HG03025 (cell line): ENCODE measurements at regions not wholly inside any gene's neighbourhood (a gene's known extent, or its start where the extent isn't known, plus 50 kb on each side); places are given as distances from the start of the nearest gene placed in this dataset.
A peak's percentile ranks its signal among the peaks of the same experiment; 100 is the strongest.
"Not testable (repeated sequence)": the region's sequence is repeated elsewhere in the genome, so short reads cannot be mapped to it uniquely, and the experiment has no call there.

Source experiments
- ATAC-seq: cut with Tn5 transposase; IDR thresholded peaks from one replicate; pipeline ENCODE4 v1.9.1; 2021; ENCODE audit warnings: mild to moderate bottlenecking, moderate library complexity; ENCODE audit not compliant: unreplicated experiment, low FRiP score

DNA sequence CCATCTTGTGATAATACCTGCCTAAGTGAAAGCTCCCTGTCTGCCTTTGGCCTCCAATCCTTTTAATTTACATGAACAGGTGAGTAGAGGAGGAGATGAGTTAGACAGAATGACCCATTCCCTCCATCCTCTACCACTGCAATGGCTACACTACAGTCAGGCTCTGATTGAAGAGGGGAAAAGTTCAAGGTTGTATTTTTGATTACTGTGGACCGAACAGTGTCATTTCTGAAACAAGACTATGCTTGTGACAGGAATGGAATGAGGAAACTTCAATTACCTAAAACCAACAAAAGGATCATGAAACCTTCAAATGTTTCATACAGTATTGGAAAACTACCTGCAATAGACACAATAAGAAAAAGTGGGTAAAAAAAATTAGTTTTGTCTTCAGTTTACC lies 85.5 kb upstream of the GBE1 start:
- no peak for ATAC-seq

DNA sequence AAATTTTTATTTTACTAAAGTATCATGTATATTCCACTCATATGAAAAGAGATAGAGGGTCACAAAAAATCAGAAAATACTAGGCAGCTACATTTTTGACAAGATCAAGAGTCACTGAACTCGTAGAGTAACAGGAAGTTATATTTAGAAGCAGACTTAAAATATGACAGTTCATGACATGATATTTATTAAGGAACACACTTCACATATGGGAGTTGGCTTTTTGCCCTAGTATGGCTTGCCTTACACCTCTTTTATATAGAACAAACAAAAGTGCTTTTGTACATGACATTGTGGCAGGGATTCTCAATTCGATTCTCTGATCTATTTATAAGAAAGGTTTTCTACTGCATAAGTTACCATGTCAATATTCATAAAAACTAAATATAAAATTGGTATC lies 80.1 kb upstream of the GBE1 start:
- no peak for ATAC-seq

DNA sequence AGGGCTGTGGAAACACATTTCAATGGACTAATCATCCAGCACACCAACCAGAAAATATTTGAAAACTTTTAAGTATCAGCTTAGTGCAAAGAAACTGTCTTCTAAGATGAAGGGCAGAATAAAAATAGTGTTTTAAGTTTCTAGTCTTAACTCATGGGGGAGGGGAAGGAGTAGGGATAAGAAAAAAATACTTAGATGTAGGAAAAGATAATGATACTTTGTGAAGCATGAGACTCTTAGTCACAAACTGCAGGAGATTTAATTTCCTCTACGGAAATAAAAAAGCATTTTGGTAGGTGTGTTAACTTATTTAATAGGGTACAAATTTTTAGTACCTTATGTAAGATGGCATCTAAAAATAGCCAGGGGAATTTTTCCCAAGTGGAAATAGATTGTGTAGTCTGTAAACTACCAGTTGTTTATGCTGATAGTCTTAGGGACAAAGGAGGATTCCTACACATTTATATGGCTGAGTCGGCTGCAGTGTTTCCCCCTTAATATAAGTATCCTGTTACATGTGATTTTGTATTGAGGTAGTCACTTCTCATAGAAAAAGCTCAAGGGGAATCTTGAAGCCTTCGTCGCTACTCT lies 78.2 kb upstream of the GBE1 start:
- ATAC-seq = no peak

DNA sequence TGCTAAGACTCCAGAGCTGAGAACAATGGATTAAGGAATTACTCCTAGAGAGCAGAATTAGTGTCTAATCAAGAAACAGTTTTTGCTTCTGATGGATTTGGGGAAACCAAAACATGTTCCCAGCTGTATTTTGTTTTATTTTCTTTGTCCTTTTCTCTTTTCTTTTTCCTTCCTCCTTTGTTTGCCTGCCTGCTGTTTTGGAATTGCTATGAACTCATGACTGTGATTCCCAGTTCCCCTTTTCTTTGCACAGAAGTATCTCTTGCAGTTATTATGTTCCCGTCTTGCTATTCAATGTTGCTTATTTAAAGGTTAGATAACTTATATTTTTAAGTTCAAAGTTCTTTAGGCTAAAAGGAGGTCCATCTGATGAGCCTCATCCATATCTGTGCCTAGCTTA lies 77.0 kb upstream of the GBE1 start:
- ATAC-seq = no peak

DNA sequence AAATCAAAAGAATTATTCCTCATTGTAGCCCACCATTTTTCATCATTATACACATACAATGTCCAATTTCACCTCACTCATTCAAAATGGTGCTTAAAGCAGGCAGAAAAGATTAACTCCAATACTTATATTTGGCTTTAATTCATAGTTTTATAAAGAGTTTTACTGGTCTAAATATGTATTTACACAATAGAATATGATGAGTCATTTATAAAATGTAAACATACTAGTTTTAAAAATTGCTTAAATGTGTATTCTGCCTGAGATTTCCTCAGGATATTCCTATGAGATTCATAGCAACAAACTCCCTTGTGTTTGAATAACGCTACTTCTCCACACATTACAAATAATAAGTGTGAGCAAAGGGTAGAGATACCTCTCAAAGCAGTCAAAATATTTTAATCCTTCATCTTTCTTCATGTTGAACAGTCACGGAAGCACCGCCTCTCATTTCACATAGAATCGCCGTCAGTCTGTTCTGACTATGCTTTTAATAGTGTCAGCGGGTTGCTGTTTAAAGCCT lies 75.7 kb upstream of the GBE1 start:
- ATAC-seq = no peak

DNA sequence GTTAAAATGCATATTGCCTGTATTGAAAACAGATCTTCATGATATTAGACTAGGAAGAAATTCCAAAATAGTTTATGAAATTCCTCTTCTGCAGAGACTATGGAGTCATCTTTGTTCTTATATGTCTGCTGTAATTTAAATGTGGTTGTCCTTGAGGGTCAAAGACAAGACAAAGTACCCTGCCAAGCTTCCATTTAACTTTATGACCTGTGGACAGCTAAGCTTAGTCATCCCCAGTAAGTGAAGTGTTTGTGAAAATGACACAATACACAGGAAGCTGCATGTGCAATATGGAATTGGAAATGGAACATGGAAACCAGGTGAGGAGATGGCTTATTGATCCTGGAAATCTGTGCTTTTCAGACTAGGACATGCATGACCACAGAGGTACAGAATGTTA lies 68.5 kb upstream of the GBE1 start:
- ATAC-seq = no peak

DNA sequence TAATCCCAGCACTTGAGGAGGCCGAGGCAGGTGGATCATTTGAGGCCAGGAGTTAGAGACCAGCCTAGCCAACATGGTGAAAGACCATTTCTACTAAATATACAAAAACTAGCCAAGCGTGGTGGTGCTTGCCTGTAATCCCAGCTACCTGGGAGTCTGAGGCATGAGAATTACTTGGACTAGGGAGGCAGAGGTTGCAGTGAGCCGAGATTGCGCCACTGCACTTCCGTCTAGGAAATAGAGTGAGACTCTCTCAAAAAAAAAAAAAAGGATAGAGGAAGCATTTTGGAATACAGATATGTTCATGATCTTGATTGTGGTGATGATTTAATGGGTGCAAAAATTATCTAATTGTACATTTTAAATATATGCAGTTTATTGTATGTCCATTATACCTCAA lies 67.8 kb upstream of the GBE1 start:
- ATAC-seq = not testable (repeated sequence)

DNA sequence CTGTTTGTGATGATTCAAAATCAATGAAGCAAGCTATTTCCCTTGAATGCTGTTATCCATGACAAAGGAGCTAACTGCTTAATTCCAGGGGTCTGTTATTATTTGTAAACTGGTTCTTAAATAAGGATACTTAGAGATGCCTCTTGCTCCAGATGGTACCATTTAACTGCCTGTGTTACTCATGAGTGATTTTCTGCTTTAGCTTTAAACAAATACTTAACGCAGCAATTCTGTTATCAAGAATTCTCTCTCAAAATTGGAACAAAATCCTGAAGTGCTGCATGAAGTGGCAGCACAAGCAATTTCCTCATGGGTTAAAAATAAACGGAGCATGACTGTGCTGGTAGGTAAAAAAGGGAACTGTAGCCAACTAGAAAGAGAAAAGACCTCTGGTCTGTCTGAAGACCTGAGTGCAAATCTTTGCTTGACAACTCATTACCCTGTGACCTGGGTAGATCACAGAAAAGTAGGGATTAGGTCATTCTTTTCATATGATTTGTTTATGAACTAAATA lies 62.5 kb upstream of the GBE1 start:
- peak; percentile 94 for ATAC-seq

DNA sequence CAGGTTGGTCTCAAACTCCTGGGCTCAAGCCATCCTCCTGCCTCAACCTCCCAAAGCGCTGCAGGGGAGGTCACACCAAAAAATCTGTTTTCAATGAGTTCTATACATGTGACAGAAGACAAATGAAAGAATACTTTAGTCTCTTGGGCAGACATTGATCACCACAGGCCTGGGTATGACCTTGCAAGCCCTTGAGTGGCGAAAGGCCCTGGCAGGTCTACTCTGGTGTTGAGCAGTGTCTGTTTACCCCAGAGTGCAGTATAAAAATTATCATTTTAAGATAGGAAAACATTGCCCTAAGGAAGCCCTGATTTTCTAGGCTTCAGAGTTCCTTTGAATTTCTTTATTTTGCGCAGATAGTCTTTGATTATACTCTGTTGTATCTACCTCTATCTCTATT lies 61.6 kb upstream of the GBE1 start:
- ATAC-seq = no peak

DNA sequence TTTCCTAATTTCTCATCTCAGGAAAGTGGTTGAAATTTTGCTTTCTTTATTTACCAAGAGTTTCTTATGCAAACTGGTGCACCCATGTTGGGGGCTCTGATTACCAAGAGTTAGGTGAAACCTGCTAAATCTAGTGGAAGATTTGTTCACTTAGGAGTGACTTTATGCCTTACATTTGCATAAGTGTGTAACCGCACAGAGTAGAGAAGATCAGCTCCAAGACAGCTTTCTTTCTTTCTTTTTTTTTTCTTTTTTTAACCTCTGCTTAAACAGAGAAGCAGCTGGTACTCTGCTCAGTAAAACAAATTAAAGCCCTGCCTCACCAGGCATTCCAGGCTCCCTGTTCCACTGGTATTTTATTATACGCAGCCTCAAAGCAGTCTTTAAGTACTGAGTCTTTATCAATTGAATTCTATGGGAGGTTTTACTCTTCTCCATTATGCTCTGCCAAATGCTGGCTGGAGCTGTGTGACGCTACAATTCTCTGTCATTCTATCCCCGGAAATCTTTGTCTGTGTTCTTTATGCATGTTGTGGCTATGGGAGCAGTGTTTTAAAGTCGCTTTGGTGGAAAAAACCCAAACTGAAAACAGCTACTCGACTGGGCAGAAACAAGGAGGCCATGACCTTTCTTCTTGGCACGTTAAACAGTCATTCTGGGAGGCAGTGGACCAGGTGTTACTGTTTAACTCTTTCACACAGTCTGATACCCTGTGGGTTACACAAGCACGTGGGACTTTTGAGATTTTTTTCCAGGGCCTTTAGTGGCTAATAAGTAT lies 55.2 kb upstream of the GBE1 start:
- peak; percentile 97 for ATAC-seq

DNA sequence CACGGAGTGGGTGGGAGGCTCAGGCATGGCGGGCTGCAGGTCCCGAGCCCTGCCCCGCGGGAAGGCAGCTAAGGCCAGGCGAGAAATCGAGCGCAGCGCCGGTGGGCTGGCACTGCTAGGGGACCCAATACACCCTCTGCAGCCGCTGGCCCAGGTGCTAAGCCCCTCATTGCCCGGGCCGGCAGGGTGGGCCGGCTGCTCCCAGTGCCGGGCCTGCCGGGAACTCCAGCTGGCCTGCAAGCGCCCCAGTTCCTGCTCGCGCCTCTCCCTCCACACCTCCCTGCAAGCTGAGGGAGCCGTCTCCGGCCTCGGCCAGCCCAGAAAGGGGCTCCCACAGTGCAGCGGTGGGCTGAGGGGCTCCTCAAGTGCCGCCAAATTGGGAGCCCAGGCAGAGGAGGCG lies 50.7 kb upstream of the GBE1 start:
- ATAC-seq = not testable (repeated sequence)
